C4-2B (cell line): ENCODE measurements at regions not wholly inside any gene's neighbourhood (a gene's known extent, or its start where the extent isn't known, plus 50 kb on each side); places are given as distances from the start of the nearest gene placed in this dataset.

ENCODE experiments used
- CTCF ChIP-seq: fragments of 450-650 bp; conservative IDR thresholded peaks from 2 replicates; pipeline ENCODE4 v1.5.1; 2017; ENCODE audit warnings: mild to moderate bottlenecking
- ZFX ChIP-seq: fragments of 450-650 bp; IDR thresholded peaks from 2 replicates; pipeline ENCODE4 v1.6.1; 2017

DNA sequence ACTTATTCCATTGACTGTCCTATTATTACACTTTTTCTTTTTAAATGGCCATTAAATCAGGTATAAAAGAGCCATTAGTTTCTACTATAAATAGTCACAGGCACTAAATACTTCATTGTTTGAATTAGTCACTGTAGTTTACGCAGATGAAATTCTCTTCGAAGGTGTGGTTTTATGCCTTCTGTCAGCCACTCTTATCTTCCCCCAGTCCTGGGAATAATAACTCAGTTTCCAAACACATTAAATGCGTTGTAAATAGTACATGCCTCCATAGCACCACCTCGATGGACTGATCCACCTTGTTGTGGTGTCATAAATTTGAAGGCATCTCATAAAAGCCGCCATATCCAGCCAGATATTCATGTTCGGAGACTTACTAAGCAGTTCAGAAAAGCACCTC is 72.1 kb upstream of the PARD3B start:
- TF ChIP-seq CTCF: no peak
- TF ChIP-seq ZFX: no peak
